ENCODE measurements at regions not wholly inside any gene's neighbourhood (a gene's known extent, or its start where the extent isn't known, plus 50 kb on each side); places are given as distances from the start of the nearest gene placed in this dataset.

DNA sequence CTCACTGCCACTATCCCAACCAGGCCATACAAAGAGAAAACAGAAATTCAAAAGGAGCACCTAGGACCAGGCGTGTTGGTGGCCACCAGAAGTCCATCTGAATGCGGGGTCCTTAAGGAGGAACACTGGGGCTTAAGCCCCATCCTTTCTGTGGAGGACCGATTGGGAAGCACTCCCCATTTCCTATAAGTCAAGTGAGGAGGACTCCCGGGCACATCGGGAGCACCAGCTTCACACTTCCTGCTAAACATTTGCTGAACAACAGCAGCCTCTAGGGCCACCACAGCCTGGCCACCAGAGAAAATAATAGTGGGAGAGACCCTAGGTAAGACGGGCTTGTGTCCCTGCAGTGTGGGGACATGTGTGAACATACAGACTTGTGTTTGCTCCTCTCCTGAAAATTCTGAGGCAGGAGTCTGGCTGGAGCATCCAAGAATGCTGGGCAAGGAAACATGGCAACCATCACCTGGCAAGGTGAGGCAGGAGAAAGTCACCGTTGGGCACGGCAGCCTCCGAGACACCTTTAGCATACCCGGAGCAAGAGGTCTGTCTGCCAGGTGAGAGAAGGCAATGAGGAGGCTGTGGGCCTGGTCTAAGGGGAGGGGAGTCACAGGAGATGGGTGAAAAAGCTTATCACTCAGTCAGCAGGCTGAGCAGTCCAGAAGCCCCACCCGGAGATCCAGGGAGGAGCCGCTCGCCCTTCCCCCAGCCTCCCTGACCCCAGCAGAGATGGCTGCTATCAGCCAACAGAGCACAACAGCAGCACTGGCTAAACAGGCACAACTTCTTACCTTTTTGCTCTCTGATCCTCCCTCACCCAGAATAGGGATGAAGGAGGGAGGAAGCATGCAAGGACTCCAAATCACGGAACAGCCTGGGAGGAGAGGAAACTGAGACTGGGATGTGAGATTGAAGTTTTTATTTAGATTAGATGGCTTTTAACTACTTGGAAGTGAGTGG is 282.3 kb downstream of the EIPR1 start:
- Mint-ChIP-seq H3K36me3 (no peaks in the 10 kb centered on the region), H3K9me3 (peaks cover 2% of the 10 kb centered on the region), H3K27me3 (peaks cover 5% of the 10 kb centered on the region), H3K4me3 (no peak overlapping the region), H3K27ac (no peak overlapping the region), H3K4me1 (peaks cover 11% of the 10 kb centered on the region)

DNA sequence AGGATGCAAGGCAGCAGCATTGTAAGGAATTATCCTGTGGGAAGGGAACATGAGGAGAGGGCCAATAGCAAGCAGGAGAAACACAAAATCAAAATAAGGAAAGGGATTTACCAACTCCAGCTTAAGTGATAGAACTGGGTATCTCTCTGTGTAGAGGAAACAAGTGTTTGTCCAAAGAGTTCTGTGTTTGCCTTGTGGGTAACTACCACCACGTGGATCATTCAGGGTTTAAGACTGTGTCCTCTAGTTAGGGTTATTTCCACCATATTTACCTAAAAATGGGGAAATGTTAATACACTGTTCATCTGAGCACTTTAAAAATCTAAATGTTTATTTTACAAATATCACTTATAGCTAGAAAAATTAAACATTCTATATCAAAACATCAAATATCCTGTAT is 283.3 kb downstream of the EIPR1 start:
- Mint-ChIP-seq H3K27me3 (peaks cover 10% of the 10 kb centered on the region), H3K4me1 (peaks cover 14% of the 10 kb centered on the region), H3K9me3 (peaks cover 10% of the 10 kb centered on the region), H3K27ac (no peak overlapping the region), H3K4me3 (no peak overlapping the region), H3K36me3 (no peaks in the 10 kb centered on the region)

DNA sequence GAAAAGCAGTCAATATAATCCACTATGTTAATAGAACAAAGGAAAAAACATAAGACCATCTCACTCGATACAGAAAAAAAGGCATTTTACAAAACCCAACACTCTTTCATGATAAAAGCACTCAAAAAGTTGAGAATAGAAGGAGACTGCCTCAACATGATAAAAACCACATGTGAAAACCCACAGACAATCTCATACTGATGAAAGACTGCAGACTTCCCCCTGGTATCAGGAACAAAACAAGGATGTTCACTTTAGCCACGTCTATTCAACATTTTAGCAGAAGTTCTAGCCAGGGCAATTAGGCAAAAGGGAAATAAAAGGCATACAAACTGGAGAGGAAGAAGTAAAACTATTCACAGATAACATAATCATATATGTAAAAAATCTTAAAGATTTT is 285.9 kb downstream of the EIPR1 start:
- peaks cover 10% of the 10 kb centered on the region for H3K27me3 Mint-ChIP-seq
- no peak overlapping the region for H3K27ac Mint-ChIP-seq
- H3K4me1 Mint-ChIP-seq = peaks cover 14% of the 10 kb centered on the region
- H3K9me3 Mint-ChIP-seq = peaks cover 11% of the 10 kb centered on the region
- no peaks in the 10 kb centered on the region for H3K36me3 Mint-ChIP-seq
- H3K4me3 Mint-ChIP-seq = no peak overlapping the region

DNA sequence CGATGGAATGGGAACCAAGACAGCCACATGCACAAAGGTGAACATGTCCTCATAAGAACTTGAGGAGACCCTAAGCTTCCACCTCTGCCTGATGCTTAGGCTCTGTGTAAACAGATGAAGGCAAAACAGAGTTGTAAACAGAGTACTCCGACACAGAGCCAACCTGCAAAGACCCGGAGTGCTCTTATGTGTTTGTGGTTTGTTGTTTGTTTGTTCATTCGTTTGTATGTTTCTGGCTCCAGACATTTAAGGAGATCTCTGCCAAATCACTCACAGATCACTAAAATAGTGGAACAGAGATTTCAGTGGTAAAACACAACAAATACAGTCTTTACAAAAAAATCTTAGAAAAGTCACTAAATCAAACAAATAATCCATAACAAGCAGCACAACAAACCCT is 294.9 kb downstream of the EIPR1 start:
- Mint-ChIP-seq H3K4me1 (no peaks in the 10 kb centered on the region), H3K27me3 (peaks cover 17% of the 10 kb centered on the region)

DNA sequence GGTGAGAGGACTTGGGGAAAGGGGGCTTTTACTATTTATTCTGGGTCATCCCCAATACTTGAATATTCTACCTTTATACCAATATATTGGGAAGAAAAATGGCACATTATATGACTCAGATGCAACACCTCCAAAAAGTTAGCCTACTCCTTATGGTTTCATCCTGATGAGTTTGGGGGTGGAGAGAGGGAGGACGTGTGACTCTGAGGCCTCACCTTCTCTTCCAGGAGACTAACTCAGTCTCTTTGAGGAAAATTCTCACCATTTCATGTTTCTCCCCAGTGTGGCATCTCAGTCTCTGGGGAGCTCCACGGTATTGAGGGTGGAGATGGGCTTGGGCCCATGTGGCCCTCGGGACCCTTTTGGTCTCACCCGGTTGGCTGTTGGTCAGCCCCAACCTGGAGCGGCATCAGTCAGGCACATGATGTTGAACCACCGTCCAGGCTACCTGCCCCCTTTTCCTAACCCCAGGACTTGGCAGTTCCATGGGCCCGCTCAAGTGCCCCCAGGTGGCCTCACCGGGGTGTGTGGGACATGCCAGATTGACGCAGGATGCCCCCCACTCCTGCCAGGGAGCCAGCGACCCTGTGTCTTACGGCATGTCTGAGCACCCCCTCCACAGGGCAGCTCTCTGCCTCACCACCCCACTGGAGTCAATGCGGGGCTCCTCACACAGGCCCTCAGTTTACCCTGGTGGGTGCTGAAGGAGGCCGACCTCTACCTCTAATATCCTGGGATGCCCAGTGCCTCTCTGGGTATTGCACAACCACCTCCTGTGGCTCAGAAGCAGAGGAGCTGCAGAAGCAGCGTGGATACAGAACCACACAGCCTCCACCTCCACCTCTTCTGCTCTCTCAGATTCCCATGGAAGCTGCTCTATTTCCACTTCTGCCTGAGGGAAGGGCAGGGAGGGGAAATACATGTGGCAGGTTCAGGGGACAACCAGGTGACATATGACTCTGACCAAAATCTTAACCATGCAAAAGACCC is 297.4 kb downstream of the EIPR1 start:
- Mint-ChIP-seq H3K36me3 (peaks cover 6% of the 10 kb centered on the region), H3K27ac (no peak overlapping the region), H3K9me3 (peaks cover 8% of the 10 kb centered on the region), H3K27me3 (peaks cover 14% of the 10 kb centered on the region), H3K4me1 (no peaks in the 10 kb centered on the region), H3K4me3 (no peak overlapping the region)

More for the DNA sequence above, 294.9 kb downstream of the EIPR1 start:
- Mint-ChIP-seq H3K9me3 (peaks cover 11% of the 10 kb centered on the region), H3K36me3 (peaks cover 6% of the 10 kb centered on the region), H3K4me3 (no peak overlapping the region), H3K27ac (no peak overlapping the region)

DNA sequence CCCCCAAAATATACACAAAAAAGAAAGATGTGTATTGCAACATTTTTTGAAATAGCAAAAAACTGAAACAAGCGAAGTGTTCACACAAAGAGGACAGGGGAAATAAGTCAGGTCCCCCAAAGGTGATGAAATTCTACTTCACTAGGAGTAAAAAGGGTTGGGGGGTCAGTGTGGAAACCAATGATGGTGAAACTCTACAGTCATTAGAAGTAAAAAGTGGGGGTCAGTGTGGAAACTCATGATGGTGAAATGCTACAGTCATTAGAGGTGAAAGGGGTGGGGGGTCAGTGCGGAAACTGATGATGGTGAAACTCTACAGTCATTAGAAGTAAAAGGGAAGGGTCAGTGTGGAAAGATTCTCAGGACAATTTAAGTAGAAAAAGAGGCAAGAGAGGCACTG is 298.2 kb downstream of the EIPR1 start:
- Mint-ChIP-seq H3K27me3 (peaks cover 14% of the 10 kb centered on the region), H3K9me3 (peaks cover 8% of the 10 kb centered on the region), H3K27ac (no peak overlapping the region)

DNA sequence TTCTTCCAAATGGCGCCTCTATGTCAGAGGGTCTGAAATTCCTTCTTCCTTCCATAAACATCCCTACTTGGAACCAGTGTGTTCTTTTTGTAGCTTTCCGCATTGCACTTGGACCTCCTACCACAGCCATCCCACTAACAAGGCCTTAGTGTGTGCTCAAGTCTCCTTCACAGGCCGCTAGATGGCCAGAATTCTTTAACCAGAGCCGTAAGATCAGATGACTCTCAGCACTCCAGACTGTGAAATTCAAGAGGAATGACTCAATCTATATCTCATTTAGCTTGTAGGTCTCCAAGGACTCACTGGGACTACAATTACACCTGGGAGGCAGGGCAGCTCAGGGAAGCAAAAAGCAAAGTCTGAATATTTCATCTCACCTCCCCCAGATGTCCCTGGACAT is 298.9 kb downstream of the EIPR1 start:
- Mint-ChIP-seq H3K9me3 (peaks cover 6% of the 10 kb centered on the region), H3K4me1 (no peaks in the 10 kb centered on the region), H3K4me3 (no peak overlapping the region), H3K27ac (no peak overlapping the region), H3K27me3 (peaks cover 12% of the 10 kb centered on the region), H3K36me3 (peaks cover 4% of the 10 kb centered on the region)

More for the DNA sequence above, 298.2 kb downstream of the EIPR1 start:
- Mint-ChIP-seq H3K4me3 (no peak overlapping the region), H3K36me3 (peaks cover 6% of the 10 kb centered on the region), H3K4me1 (no peaks in the 10 kb centered on the region)

DNA sequence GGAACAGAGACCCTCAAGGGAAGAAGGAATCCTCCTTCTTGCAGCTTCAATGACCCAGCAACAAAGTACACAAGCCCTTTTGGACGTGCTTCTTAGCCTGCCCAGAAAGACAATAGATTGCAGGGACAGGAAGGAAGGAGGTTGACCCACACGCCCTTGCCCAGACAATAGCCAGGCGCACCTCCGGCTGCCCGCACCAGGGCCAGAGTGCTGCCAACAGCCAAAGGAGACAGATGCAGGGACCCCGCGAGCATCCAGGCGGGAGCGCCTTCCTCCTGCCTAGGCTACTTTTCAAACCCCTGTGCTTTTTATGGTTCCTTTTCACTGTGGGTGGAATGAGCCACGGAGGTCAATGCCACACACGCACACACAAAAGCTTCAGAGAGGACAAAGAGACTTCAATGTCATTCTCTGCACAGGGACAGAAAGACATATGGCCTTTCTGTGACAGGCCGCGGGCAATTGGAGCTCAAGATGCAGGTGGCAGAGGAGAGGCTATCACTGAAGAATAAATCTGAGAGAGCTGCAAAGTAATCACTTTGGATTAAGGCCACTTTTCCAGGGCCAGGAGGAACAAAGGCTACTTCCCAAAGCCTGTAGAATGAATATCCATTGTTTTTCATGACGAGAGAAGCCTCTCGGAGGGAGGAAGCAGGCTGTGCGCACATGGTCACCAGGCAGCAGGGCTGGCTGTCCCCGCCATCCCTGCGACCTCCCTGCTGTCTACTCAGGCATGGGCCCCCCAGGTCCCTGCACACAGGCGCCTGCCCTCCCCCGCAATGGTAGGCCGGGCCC is 300.6 kb downstream of the EIPR1 start:
- Mint-ChIP-seq H3K4me3 (no peak overlapping the region), H3K27me3 (peaks cover 3% of the 10 kb centered on the region)

DNA sequence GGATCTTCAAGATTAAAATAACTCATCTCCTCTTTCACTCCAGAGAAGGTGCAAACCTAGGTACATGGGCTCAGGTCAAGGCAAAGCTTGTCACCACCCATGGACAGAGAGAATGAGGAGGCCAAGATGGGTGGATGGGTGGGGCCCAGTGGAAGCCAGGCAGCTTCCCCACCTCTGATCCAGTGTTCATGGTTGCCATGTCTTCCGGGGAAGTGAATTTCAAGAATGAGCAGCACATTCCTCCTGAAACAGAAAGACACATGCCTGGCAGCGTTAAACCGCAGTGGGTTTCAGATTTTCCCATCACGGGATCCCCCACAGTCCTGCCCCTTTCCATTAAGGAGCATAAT is 301.7 kb downstream of the EIPR1 start:
- no peaks in the 10 kb centered on the region for H3K27me3 Mint-ChIP-seq
- H3K27ac Mint-ChIP-seq = no peak overlapping the region
- no peaks in the 10 kb centered on the region for H3K36me3 Mint-ChIP-seq
- H3K4me3 Mint-ChIP-seq = no peak overlapping the region
- H3K9me3 Mint-ChIP-seq = no peaks in the 10 kb centered on the region
- H3K4me1 Mint-ChIP-seq = no peaks in the 10 kb centered on the region

More for the DNA sequence above, 300.6 kb downstream of the EIPR1 start:
- Mint-ChIP-seq H3K4me1 (no peaks in the 10 kb centered on the region), H3K36me3 (no peaks in the 10 kb centered on the region), H3K9me3 (no peaks in the 10 kb centered on the region), H3K27ac (no peak overlapping the region)

DNA sequence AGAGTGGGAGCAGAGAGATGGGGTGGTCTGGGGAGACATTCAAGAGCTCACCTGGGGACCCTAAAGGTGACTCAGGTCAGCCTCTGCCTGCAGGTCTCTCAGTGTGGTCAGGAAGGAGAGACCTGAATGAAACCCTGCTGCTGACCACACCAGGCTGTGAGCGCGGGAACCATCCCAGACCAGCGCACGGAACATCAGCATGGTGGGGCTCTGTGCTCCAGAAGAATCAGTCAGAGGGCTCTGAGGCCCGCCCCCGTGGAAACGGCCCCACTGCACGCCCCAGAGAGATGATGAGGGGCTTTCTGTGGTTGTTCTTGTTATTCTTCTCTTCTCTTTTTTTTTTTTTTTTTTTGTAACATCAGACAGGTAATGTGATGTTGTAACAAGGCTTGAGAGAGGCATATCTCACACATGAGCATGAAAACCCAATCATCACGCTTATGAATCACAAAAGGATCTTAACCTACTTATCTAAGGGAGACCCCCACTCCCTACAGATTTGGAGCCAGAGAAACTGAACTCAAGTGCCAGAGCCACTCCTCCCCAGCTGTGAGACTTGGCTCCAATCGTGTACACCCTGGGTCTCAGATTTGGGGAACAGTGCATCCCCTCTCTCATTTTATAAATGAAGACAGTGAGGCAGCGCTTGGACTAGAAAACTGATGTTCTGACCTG is 302.2 kb downstream of the EIPR1 start:
- no peaks in the 10 kb centered on the region for H3K9me3 Mint-ChIP-seq
- no peaks in the 10 kb centered on the region for H3K4me1 Mint-ChIP-seq
- H3K27ac Mint-ChIP-seq = no peak overlapping the region
- H3K27me3 Mint-ChIP-seq = no peaks in the 10 kb centered on the region
- no peaks in the 10 kb centered on the region for H3K36me3 Mint-ChIP-seq
- no peak overlapping the region for H3K4me3 Mint-ChIP-seq

DNA sequence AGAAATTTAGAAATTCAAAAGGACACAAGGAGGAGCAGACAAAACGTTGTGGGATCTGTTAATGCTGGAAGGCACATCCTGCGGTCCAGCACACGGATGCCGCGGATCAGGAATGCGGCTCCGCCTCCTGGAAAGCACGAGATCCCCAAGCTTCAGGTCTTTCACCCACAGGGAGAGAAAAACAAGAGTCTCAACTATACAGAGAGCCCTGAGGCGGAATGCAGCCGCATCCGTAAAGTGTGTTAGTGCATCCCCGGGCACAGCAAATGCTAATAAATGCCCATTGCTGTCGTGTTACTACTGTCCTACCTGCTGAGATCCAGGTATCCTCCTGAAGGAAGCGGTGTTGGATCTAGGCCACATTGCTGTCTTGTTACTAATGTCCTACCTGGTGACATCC is 303.9 kb downstream of the EIPR1 start:
- Mint-ChIP-seq H3K4me1 (no peaks in the 10 kb centered on the region), H3K27me3 (no peaks in the 10 kb centered on the region), H3K9me3 (no peaks in the 10 kb centered on the region), H3K4me3 (no peak overlapping the region), H3K36me3 (no peaks in the 10 kb centered on the region), H3K27ac (no peak overlapping the region)

DNA sequence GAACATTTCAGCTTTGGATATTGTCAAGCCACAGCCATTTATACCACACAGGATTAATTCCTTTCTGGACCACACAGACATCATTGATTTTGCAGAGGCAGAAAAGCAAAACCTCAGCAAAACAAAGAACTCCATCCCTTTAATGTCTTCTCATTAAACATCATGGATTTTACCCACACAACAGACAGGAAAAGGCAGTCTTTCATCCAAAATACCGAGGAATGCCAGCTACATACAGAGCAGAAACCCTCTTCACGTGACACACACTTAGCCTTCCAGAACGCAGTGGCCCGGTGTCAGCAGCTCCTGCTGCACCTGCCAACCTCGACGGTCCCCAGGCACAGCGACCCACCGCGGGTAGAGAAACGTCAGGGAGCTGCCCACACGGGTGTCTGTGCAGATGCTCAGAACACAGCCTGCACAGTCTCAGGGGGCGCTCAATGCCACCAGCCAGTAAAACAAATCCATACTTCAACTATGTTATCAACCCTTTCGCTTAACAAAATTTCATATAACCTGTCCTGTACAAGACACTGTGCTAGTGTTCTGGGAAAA is 304.5 kb downstream of the EIPR1 start:
- no peak overlapping the region for H3K4me3 Mint-ChIP-seq
- H3K36me3 Mint-ChIP-seq = no peaks in the 10 kb centered on the region
- H3K27ac Mint-ChIP-seq = no peak overlapping the region
- H3K9me3 Mint-ChIP-seq = no peaks in the 10 kb centered on the region
- no peaks in the 10 kb centered on the region for H3K27me3 Mint-ChIP-seq
- H3K4me1 Mint-ChIP-seq = no peaks in the 10 kb centered on the region

DNA sequence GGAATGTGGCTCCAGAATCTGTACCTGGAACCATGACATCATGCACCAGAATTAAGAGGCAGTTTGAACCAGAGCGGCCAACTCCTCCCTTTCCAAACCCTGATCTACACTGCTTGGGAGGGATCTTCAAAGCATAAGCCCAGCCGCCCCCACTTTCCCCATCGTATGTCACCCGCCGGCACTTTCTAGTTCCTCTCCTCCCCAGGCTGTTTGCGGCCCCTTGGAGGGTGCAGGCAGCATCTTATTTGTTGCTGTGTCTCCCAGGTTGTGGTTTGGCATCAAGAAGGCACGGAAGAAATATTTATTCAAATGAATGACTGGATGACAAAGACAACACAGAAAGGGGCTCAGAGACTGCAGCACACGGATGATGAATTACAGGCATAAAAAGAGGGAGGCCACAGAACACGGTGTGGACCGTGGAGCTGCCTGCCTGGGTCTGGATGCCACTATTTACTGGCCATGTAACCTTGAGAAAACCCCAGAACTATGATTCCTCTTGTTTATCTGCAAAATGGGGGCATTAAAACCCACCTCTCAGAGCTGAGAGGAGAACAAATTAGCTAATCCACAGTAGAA is 305.8 kb downstream of the EIPR1 start:
- H3K27ac Mint-ChIP-seq = no peak overlapping the region
- no peaks in the 10 kb centered on the region for H3K36me3 Mint-ChIP-seq
- no peaks in the 10 kb centered on the region for H3K4me1 Mint-ChIP-seq
- no peaks in the 10 kb centered on the region for H3K9me3 Mint-ChIP-seq
- no peaks in the 10 kb centered on the region for H3K27me3 Mint-ChIP-seq
- no peak overlapping the region for H3K4me3 Mint-ChIP-seq

DNA sequence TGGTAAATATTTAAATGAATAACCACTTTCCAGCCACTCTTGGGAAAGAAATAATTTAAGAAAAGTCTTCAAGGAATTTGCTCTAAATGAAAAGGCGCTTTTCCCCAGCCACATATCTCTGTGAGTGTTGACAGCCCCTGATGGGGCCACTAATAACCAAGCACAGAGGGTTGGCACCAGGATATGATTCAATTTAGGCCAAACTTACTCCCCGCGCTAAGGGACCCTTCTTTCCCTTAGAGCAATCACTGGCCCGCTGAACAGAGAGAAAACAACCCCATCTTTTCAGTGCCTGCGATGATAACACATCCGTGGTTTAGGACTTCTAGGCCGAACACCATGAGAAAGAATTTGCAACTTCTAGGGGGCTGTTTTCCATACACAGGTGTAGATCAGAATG is 310.8 kb downstream of the EIPR1 start:
- H3K4me1 Mint-ChIP-seq = no peaks in the 10 kb centered on the region
- H3K27ac Mint-ChIP-seq = no peak overlapping the region
- H3K27me3 Mint-ChIP-seq = no peaks in the 10 kb centered on the region
- no peak overlapping the region for H3K4me3 Mint-ChIP-seq
- no peaks in the 10 kb centered on the region for H3K9me3 Mint-ChIP-seq
- H3K36me3 Mint-ChIP-seq = no peaks in the 10 kb centered on the region
